GM19452 (cell line): ENCODE measurements at regions not wholly inside any gene's neighbourhood (a gene's known extent, or its start where the extent isn't known, plus 50 kb on each side); places are given as distances from the start of the nearest gene placed in this dataset.

Experiments used
- ATAC-seq: cut with Tn5 transposase; IDR thresholded peaks from one replicate; pipeline ENCODE4 v1.9.1; 2021; ENCODE audit not compliant: unreplicated experiment

DNA sequence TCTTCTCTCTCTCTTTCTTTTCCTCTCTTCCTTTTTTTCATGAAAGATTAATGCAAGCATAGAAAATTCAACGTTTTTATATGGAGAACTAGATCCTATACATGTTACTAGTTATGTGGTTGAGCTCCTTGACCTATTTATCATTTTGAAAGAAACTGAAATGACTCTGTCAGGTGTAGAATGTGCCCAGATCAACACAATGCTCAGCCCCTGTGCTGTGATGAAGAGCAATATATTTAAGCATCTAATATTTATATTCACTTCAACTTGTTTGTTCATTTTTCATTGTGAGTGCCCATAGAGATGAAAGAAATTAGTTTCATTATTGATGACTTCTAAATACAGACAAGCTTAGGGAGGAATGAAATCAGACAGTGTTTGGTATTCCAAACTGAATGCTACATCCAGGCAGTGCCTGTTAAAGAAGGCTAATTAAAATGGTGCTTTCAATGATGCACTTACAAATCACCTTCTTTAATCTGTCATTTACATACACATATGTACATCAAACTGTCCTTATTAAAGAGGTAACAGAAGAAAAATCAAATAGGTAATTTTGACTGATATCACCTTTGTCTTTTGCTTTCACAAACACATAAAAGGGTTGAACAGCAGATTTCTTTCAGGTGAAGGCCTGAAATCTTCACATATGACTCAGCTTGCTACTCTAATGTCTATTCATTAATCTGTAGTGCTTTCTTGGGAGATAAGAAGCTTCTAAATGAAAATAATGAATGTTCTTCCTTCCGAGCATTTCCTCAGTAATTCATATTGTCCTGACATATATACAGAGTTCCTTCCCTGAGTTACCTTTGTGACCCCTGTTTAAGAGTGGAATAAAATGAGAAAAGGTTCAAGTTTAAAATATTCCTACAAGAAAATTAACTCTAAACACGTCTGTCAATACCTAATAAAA is 915.9 kb downstream of the PDHA2 start:
- no peak for ATAC-seq

DNA sequence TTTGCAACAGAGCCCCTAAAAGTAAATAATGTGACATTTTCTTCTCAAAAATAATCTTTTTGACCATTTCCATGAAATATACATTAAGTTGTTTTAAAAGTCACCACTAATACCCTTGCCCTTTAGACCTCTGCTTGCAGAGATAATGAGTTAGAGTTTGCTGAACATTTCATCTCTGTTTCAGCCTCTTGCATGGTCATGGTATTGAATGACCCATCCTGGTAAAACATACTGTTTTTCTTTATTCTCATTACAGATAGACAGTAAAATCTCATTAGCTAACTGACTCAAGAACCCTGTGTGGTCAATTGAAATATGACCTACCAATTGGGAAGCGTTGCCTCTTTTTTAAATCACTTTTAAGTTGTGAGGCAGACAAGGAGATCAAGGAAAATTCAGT is 916.7 kb downstream of the PDHA2 start:
- ATAC-seq, result no peak

GRCh38 chr4:96763546-96763945 is 923.7 kb downstream of the PDHA2 start:
- no peak for ATAC-seq

GRCh38 chr4:96766359-96766758 is 926.5 kb downstream of the PDHA2 start:
- ATAC-seq, result no peak

GRCh38 chr4:96767815-96768480 is 928.1 kb downstream of the PDHA2 start:
- ATAC-seq, result no peak

GRCh38 chr4:96775501-96775900 is 935.6 kb downstream of the PDHA2 start:
- ATAC-seq, result no peak

DNA sequence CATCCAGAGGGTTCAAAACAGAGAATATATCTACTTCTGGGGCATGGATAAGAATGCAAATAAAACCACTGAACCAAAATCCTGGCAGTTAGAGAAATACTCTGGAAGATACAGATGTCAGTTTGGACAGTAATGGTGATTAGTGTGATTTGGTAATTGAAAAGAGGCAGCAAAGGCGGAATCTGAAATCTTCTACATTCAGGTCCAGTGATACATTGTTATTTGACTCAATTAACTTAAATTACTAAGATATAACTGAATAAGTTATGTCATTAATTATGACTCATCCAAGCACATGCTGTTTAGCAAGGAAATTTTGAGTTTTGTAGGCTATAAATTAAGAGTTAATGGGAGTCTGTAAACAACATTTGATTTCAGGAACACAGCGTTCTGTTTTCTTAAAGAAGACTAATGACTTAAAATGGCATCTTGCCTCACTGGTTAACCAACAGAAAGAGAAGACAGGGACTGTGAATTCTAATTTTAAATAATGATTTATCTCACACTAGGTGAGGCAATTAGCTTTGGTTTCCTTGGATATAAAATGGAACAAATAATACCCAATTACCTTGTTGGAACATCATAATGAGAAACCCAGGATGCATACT is 937.1 kb downstream of the PDHA2 start:
- ATAC-seq, result no peak

DNA sequence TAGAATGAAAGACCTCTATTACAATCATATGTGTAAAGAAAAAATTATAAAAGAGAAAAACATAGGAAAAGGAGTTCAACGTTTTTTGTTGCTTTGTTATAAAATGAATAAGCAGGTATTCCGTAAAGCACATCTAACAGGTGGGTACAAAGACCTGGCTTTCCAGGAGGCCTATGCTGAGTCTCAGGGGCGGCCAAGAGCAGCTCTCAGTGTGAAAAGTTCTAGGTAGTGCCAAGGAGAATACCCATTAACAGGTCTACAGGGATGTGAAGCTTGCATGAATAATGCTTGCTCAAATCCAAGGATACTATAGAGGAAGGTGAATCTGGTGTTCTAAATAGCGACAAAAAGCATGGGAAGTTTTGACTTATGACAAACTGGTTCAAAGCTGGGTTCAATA is 944.4 kb downstream of the PDHA2 start:
- ATAC-seq, result no peak

GRCh38 chr4:96786306-96786705 is 946.4 kb downstream of the PDHA2 start:
- ATAC-seq, result no peak

- ATAC-seq, result no peak
Measured at GRCh38 chr4:96787766-96788165, 947.9 kb downstream of the PDHA2 start.

GRCh38 chr4:96809563-96809962 is 969.7 kb downstream of the PDHA2 start:
- ATAC-seq, result no peak

DNA sequence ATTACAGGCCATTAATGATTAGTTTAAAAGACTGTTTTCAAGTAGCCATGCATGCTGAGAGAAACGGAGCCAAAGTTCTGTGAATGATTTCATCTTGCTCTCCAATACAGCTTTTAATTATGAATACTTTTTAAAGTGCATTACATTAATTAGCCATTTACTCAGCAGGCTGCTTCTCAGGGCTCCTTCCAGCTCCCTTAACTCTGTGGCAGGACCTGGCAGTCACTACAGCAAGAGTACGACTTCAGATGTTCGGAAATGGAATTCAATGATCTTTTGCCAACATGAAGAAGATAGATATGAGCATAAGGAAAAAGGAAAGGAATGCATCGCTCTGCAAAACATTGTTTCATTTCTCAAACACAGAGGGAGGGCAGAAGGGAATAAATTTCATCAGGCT is 987.2 kb downstream of the PDHA2 start:
- no peak for ATAC-seq

DNA sequence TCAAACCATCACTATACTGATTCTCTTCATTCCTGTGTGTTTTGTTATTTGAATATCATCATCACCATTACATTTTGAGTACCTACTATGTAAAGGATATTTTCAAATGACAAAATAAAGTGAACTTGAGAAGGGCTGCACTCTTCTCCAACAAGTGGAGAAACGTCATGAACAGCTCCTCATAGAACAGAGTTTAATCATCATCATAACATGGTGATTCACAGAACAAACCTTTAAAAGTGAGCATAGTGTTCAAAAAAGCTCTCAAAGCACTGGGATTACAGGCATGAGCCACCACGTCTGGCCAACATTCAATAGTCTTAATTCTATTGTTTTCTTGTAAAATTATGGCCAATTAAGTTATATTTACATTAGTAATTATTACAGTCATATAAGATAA is 993.9 kb downstream of the PDHA2 start:
- no peak for ATAC-seq

- ATAC-seq, result no peak
Measured at GRCh38 chr4:96835991-96836390, 996.1 kb downstream of the PDHA2 start.

DNA sequence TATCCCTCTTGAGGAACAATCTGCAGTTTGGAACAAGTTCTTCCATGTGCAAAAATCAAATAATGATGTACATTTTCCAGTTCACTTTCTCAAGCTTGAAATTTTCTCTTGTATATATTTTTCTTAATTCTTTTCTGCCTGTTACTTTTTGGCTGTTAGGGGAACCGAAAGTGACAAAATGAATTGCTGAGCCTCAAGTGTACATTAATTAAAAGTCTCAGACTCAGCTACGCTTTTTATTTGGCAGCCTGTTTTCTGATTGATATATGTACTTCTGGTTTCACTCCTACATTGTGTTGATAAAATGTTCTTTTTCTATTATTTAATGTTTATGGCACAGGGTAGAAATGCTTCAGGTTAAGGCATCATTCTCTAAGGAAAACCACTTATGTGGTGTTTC is 999.5 kb downstream of the PDHA2 start:
- ATAC-seq, result no peak

- no peak for ATAC-seq
Measured at GRCh38 chr4:96841801-96842200, 1001.9 kb downstream of the PDHA2 start.

GRCh38 chr4:96844858-96845490 is 1005.1 kb downstream of the PDHA2 start:
- ATAC-seq, result no peak

GRCh38 chr4:96845819-96846218 is 1005.9 kb downstream of the PDHA2 start:
- no peak for ATAC-seq

DNA sequence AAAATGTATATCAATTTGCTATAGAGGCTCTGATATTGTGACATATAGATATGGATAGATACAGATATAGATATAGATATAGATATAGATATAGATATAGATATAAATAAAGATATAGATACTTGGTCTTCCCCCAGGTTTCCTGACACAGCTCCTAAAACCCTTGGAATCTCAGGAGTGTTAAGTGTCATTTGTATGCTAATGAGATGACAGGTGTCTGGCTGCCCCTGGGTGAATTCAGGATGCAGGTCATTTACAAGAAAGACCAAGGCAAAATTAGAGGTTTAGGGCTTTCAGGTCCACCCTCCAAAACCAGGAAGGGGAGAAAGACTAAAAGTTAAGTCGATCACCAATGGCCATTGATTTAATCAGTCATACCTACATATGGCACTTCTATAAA is 1034.8 kb downstream of the PDHA2 start:
- ATAC-seq, result no peak

DNA sequence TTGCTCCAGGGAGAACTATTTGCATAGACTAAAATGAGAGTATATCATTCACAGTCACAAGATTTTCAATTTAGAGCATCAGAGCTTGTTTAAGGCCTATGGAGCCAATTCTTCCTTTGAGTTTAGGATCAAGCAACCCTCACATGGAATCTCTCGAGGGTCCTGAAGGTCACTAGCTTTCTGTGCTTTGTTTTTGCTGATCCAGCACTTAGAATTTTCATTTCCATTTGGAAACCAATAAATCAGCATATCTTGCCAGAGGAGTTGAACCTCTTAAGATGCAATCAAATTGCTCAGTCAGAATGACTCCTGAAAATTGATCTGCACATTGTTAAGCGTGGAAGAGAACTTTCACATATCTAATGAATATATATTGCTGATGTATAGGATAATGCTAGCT is 1039.6 kb downstream of the PDHA2 start:
- ATAC-seq, result no peak

DNA sequence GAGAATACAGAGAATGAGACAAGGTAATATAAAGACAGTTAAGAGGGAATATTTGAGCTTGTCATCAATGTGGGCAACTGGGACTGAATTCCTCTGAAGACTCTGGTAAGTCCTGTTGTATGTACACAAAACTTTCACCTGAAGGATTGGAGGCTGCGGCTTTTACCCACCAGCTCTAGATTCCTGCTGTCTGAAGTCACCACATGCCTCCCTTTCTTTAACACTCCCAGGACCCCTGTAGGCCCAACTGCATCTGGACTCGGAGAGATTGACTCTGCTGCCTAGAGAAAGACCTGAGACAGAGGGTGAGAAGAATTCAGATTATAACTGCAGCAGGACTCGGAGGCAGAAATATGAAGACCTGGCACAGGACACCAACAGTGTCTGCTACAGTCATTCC is 1048.0 kb downstream of the PDHA2 start:
- ATAC-seq, result no peak

GRCh38 chr4:96894621-96895020 is 1054.7 kb downstream of the PDHA2 start:
- ATAC-seq, result no peak
